ENCODE measurements at regions not wholly inside any gene's neighbourhood (a gene's known extent, or its start where the extent isn't known, plus 50 kb on each side); places are given as distances from the start of the nearest gene placed in this dataset.

DNA sequence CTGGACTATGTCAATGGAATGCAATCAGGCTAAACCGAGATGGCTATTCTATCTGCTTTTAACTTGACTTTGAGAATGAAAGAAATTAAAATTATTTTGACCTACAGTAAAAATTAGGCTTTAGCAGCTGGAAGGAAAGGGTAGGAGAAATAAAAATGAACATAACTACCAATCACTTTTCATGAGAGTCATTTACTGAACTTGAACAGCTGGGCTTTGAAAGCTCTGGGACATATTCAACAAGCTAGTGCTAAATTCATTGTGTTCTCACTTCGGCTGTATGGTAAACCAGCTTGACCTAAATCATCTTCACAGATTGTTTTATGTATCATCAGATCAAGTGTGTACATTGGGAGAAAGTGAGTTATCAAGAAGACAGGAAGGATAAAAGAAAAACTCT, 161.5 kb upstream of the STXBP5 start:
- DNase-seq = no peak

DNA sequence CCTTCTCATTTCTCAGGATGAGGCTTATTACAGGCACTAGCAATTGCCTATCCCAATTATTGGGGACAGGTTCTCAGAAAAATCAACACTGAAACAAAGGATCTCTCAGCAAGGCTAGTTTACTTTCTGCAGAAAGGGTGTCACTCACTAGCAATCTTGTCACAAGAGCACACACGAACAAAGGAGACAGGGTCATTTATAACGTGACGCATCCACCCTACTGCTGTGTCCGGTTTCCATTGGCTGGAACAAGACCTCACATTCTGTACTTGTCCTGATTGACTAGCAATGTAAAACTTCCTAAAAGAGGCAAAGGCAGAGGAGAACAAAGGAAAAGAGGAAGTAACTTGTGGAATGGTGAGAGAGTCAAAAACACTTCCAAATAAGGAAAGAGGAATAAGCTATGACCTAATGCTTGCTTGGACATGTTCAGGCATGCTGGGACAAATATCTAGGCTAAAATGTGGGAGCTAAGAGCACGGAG, 160.2 kb upstream of the STXBP5 start:
- DNase-seq = no peak

DNA sequence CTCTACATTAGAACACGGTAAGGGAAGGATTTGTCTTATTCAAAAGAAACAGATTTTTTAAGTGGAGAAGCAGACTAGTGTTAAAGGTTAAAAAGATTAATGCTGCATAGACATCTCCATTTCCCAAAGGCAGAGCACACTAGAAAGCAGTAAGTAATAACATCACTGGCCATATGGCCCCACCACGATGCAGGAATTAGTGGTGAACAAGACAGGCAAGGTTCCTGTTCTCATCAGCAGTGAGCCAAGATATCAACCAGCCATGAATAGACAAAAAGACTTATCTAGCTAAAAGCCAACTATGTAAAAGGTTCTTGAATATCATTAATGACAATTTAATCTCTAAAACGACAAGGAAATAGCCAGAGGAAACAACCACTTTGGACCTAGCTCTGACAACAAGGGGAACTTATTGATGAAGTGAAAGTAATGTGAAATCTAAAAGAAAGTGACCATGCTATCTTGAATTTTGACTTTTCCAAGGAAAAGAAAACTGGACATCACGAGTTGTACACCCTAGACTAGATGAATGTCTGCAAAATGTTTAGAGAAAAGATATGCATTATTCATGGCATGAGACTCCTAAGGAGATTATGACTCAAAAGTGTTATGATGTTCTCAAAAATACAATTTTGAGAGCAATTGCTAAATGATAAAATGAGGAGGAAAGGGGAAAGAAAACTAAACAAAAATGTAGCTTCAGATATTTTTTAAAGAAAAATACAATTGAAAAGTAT, 157.9 kb upstream of the STXBP5 start:
- peak; percentile 18 for DNase-seq

DNA sequence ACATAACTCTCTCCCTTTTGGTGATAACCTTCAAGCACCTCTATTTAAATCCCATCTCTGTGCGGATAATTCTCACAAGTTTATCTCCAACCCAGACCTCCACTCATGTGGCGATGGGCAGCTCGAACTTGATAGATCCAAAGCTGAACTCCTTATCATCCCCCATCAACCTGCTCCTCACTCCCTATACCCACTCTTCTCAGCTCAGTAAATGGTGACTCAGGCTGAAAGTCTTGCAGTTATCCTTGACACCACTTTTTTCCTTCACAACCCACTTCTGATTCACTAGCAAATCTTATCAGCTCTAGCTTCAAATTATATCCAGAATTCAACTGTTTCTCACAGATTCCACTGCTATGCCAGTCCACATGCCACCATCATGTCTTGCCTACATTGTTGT, 155.3 kb upstream of the STXBP5 start:
- no peak for DNase-seq

DNA sequence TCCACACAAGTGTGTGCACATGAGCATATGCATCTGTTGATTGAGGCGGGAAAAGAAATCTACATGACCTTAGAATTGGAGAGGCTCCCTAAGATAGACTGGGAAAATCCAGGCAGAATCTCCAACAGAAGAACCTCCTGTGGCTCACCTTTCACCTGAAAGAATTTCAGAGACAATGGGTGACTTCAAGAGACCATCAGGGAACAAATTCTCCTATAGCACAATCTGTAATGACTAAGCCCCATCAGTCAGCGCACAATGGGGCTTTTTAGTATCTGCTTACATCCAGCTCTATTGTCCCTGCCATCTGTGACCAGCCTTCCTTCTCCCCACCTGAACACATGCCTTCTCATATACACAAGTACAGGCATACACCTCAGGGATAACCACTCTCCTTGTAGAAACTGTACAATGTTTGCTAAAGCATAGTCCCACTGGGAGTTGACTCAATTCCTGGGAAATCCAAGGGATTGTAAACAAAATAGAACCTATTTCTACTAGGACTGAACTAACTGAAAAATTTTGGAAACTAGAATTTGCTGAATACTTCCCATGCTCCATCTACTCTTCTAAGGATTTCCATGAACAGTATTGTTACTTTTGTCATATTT, 150.8 kb upstream of the STXBP5 start:
- no peak for DNase-seq

DNA sequence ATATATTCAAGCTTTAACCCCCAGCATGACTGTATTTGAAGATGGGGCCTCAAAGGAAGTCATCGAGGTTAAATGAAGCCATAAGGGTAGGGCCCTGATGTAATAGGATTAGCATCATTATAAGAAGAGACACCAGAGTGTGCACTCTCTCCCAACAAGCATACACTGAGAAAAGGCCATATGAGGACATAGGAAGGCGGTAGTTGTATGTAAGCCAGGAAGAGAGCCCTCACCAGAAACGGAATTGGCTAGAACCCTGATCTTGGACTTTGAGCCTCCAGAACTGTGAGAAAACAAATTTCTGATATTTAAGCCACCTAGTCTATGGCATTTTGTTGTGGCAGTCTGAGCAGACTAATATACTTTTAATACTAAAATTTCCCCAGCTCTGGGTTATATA, 150.1 kb upstream of the STXBP5 start:
- no peak for DNase-seq

DNA sequence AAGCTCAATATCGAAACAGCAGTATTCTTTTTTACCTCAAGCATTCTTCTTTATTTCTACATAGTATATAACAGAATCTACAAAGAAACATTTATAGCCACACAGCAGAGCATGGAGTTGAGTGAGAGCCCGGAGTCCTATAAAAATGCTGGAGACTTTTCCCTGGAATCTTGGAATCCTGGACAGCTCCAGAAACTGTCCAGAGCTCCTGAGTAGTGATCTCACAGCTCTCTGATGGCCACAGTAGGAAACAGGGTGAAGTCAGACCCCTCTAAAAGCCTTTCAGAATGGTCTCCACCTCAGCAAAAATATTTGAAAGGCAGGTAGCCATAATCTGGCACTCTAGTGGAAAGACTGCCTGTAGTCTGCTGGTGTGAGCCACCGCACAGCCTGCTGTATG, 149.3 kb upstream of the STXBP5 start:
- DNase-seq = no peak

DNA sequence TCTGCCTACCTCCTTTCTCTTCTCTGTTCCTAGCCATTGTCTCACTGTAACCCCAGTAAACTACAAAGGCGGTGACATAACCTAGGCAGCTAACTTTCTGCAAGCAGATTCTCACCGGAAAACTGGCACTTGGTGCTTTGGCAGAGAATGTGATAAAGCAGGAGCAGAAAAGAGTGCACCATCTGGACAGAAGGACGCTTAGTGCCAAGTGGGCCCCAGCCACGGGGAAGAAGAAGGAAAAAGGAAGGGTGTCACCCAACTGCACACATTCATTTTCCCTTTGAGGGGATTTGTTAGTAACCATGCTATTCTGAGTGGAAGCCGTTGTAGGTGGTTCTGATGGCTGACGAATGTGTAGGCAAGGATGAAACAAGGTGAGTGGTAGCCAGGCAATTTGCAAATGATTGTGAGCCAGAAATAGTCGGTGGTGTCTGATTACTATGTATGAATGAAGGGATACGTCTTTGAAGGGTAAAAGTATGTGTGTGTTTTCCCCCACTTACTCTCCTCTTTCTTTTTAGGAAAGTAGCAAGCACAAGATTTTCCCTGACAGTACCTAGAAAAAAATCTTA, 148.3 kb upstream of the STXBP5 start:
- no peak for DNase-seq

DNA sequence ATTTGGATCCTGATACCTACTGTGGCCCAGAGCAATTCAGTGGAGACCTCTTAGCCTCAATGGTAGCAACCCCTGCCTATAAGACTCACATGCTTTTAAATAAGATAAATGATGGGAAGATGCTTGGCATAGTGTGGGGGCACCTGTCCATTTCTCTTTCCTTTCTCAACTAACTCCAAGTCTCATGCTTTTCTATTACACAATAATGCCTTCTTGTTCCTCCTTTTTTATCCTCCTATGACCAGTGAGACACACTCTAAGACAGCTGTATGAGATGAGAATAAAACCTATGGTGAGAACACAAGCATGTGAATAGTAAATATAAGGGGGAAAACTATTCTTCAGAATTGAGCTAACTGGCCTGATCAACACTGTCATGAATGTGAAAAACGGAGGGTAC, 147.0 kb upstream of the STXBP5 start:
- DNase-seq = peak; percentile 18

DNA sequence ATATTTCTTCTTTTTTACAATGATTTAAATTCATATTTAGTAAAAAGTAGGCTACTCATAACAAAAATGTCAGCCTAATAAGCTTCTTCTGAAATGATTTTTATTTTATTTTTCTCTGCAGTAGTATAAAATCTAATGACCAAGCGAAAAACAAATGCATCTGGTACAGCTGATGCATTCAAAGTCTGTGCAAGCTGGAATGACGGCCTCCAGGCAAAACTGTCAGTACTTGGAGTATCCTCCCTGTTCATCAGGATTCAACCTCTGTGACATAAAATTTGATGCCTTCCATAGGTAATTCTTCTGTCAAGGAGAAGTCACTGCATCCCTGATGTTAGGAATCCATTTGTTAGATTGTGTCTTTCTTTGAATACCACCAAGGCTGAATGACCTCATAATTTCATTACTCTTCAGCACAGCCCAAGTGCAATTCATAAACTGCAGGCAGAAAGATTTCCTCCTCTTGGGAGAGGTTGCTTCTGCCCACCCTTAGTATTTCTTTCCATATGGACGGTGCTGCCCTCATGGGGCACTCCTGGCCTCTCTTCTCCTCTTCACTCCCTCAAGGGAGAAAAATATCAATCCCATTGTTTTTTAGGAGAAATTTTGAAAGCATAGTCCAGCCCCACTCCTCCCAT, 146.4 kb upstream of the STXBP5 start:
- no peak for DNase-seq

DNA sequence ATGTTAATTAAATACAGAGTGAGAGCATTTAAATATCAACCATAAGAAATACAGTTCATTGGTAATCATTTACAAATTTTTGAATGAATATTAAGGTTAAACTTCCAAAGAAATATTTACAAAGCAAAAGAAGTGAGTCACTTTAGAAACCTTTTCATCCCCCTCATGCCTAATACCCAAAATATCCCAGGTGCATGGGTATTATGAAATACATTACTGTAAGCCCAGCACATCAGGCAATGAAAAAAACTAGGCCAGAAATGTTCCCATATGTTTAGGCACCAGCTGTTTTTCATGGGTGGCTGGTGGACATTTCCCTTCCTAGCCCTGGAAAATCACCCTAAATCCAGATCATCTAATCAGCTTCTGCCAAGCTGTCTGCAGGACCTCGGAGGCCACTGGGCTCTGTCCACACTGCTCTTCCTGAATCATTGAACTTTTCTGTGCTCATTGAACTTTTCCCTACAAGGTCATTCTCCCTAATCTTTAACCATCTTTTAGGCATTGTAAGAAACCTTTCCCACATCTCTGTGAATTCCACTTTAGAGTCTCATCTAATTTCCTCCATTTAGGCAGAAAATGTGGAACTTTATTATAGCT, 145.3 kb upstream of the STXBP5 start:
- DNase-seq = no peak

DNA sequence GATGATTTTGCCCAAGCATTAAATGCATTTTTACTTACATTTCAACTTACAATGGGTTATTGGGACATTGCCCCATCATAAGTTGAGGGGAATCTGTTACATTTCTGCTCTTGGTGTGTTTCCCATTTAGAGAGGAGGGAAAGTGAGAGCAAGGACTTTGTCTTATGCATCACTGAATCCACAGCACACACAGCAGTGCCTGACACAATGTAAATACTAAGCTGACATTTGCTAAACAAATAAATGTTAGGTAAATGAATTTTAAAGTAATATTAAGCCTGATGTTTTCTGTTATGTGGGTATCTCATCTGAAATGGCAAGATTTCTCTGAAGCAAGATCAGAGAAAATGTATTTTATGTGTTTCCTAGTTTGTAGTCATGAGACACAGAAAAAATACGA, 143.6 kb upstream of the STXBP5 start:
- DNase-seq = no peak

DNA sequence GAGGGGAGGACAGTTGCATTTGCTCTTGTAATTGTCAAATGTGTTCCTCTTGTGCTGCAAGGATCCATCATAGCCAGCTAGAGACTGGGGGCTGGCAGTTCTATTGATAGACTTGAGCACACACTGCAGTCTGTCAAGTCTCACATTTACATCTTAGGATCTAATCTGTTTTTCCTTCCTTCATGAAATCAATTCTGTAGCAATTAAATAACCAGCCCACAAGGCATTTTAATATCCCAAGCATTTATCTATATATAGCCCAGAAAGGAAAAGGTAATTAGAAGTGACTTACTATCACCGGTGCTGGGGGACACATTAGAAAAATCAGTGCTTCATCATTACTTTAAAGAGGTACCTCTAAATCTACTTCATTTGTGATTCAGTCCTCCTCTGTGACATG, 143.0 kb upstream of the STXBP5 start:
- no peak for DNase-seq

DNA sequence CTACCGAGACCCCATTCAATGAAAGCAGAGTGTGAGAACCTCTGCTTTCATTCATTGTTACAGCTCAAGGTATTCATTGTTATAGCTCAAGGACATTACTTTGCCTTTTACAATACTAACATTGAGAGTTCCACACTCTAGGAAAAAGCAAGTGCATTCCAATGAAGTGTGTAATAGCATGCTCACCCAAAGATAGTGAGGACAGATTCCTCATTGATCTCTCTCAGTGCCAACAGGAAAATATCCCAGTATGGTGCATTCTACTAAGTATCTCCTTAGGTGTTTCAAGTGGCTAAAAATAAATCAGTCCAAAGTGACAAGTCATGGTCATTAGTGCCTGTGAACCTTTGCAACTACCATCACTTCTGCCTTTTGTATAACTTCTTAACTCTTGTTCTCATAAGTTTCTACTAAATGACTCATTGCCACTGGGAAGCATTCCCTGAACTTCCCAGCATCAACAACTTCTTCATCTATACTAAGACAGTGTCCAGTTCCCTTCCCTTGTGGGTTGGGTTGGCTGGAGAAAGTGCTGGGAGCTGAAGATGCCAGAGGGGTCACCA, 140.7 kb upstream of the STXBP5 start:
- DNase-seq = no peak

DNA sequence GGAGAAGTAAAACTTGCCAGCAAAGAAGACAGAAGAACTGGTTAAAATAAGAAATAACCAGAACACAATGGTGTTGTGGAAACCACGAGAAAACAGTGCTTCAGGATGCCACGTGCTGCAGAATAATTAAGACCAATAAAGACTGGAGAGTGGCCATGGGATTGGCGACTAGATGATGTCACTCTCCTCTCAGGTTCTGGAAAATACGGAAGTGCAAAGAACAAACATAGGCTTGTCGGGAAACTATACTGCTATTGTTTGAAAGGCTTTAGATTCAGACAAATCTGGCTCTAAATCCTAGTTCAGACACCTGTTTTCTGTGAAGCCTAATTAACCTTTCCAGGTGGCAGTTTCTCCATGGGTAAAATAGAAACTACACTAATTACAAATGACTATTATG, 138.4 kb upstream of the STXBP5 start:
- no peak for DNase-seq

DNA sequence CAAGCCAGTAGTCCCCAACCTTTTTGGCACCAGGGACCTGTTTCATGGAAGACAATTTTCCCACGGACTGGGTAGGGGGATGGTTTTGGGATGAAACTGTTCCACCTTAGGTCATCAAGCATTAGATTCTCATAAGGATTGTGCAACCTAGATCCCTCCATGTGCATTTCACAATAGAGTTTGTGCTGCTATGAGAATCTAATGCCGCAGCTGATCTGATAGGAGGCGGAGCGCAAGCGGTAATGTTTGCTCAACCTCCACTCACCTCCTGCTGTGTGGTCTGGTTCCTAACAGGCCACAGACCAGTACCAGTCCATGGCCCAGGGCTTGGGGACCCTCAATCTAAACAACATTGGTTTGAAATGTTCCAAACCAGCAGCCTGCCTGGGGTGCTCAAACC, 137.0 kb upstream of the STXBP5 start:
- DNase-seq = peak; percentile 44

DNA sequence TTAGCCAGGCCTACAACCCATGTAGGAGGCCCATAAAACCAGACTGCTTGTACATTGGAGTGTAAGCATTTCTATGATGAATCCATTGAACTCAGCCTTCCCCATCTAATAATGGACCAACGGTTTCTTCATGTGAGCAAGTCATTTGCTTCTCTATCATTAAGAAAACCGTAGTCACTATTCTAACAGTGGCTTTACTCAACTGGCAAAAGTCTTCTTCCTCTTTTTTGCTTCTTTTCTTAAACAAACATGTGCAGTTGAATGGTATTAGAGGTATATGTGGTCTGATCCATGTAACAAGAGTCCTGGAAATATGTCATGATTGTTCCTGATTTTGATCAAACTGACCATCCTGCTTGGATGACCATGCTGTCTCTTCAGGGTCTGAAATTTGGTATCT, 132.4 kb upstream of the STXBP5 start:
- DNase-seq = peak; percentile 51

DNA sequence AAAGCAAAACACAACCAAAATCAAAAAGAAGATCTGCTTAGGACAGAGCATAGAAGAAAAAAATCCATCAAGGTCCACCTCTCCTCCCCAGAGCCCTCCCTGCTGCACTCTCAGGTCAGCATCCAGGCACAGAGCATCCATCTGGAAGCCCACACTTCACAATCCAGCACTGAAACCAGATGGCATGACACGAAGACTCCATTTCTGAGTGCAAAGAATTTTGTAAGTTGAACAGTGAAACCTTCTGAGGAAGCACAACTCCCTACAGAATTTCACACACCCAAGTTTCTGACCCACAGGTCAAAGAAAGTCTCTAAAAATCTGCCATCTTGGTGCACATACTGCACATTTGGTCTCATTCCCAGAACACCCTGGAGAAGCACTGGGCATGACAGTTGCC, 128.8 kb upstream of the STXBP5 start:
- no peak for DNase-seq

DNA sequence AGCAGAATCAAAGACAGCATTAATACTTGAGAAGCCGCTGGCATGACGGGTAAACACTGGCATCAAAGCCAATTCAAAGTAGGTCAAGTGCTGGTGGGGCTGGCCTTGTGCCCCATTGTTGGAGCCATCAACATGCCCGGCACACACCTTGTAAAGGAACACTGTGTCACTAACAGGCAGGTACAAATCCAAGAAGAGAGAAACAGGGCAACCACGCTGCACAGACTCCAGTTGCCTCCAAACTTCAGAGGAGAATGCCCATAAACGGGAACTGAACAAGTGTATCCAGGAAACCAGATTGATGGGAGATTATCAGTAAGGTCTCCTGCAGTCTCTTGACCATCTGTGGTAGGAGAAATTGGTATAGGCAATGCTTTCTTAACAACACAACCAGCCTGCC, 127.0 kb upstream of the STXBP5 start:
- no peak for DNase-seq

DNA sequence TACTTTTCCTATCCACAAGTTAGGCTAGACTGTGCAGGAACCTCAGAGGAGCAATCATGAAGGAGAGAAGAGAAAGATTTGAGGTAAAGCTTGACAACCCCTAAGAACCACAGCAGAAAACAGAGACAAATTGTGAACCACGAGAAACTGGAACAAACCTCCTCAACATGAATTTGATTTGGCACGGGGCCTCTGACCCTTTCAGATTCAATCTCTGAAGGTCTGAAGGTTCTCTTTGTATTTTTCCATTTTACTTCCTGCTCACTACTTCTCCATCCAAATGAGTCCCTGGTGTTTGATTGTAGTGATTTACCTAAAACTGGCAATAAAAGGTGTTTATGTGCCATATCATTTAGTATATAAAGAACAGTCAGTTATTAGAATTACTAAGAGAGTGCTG, 126.1 kb upstream of the STXBP5 start:
- DNase-seq = no peak

DNA sequence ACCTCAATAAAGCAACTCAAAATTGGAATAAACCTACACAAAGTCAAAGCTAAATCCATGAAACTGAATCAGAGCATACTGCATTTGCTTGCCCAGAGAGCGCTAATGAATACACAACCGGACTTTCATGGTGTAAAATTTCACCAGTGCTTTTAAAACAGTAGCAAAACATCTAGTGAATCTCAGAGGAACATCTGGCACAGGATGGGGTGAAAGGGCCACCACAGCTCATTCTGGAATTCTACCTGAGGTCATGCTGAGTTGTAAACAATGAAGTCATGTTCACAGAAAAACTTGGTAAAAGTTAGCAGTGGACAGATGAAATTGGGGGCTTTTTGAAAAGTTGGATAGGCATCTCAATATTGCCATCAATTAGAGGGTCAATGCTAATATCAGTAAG, 125.6 kb upstream of the STXBP5 start:
- DNase-seq = no peak

DNA sequence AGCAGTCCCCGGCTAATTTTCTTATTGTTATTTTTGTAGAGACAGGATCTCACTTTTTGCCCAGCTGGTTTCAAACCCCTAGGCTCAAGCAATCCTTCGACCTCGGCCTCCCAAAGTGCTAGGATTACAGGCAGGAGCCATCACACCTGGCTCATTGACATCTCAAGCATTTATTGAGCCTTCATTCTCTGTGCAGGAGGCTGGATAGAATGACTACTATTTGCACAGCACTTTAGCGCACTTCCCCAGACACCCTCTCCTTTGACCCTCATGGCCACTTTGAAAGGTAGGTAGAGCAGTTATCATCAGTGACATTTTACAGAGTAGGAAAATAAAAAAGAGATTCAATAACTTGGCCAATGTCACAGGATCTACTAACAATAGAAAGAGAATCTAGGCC, 124.0 kb upstream of the STXBP5 start:
- no peak for DNase-seq

DNA sequence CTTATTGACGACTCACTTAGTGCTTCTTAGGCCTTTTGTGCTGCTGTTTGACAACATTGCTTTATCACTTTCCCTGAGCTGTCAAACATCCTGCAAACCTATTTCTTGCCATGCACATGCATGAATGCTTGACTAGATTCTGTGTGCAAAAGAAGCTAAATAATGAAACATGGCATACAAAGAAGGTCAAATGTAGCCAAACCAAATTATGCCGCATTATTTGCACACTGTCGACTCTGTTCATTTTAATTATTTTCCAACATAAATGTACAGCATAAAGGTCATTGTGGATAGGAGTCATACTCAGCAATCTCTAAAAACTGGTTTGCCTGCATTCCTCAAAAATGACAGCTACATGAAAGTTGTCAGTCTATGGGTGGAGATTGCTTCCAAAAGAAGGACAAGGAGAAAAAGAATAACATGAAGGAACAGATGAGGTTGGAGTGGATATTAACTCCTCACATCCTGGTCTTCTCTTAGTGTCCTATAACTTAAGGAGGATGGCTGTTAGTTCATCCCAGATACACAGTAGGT, 123.1 kb upstream of the STXBP5 start:
- DNase-seq = no peak

Measured in hematopoietic multipotent progenitor cell treated with erythropoietin and hydrocortisone succinate and interleukin-3 and kit ligand, for 6 days (in vitro differentiated cells).